ENCODE measurements at regions not wholly inside any gene's neighbourhood (a gene's known extent, or its start where the extent isn't known, plus 50 kb on each side); places are given as distances from the start of the nearest gene placed in this dataset.
"Not testable (repeated sequence)": the region's sequence is repeated elsewhere in the genome, so short reads cannot be mapped to it uniquely, and the experiment has no call there.

DNA sequence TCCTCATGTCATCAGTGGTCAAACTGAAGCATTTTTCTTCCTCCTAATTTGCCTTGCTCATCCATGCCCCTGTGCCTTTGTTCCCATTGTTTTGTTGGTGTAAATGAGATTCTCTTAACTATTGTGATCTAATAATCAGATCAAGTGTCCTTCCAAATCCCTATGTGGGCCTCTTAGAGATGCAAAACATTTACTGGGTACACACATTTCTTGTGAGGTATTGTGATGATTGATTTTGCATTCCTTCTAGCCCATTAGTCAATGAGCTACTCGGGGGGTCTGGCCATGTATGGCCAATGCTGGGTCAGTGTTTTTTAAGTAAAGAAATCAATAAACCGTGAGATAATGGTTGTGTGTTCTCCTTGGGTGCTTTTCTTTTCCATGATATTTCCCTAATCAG lies 580.4 kb downstream of the VGLL3 start:
- no peak overlapping the region for H3K4me3 ChIP-seq (ENCODE audit: low read length)
- no peak for DNase-seq (ENCODE audit: low read depth)
- TF ChIP-seq, protein P1, sequence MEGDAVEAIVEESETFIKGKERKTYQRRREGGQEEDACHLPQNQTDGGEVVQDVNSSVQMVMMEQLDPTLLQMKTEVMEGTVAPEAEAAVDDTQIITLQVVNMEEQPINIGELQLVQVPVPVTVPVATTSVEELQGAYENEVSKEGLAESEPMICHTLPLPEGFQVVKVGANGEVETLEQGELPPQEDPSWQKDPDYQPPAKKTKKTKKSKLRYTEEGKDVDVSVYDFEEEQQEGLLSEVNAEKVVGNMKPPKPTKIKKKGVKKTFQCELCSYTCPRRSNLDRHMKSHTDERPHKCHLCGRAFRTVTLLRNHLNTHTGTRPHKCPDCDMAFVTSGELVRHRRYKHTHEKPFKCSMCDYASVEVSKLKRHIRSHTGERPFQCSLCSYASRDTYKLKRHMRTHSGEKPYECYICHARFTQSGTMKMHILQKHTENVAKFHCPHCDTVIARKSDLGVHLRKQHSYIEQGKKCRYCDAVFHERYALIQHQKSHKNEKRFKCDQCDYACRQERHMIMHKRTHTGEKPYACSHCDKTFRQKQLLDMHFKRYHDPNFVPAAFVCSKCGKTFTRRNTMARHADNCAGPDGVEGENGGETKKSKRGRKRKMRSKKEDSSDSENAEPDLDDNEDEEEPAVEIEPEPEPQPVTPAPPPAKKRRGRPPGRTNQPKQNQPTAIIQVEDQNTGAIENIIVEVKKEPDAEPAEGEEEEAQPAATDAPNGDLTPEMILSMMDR (IDR thresholded peaks at IDR 0.05; ENCODE audit: insufficient read depth, low read depth, low read length, missing control alignments), result no peak

DNA sequence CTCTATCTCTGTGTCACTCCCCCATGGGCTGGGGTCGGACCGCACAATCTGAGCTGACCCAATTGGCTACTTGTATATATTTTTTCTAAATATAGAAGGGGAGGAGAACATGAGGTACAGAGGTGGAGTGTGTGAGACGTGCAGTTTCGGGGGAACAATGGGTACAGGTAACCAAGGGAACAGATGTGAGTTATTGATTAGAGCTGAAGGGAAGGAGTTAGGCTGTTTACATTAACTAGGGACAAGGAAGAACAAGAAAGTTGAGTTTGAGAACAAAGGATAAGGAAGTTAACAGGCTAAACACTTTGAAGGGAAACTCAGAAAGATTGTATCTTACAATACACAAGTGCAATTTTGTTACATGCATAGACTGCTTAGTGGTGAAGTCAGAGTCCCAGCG lies 601.2 kb downstream of the VGLL3 start:
- DNase-seq (ENCODE audit: low read depth); H3K4me3 ChIP-seq (ENCODE audit: low read length): not testable (repeated sequence)

DNA sequence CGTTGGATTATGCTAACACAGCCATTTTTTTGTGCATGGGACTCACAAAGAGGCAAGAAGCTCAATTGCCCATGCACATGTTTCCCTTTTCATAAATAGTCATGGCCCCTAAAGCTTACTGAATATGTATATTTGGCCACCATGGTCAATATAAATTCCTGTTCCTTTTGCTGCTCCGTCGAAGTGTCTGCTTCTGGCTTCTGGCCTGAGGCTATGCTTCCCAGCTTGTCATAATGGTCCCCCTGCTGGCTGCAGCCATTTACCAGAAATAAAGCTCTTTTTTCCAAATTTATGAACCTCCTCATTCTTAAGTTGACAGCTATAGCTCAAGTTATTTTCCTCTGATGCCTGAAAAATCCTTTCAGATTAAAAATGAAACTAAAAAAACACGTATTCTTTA lies 602.1 kb downstream of the VGLL3 start:
- H3K4me3 ChIP-seq (ENCODE audit: low read length), result no peak overlapping the region
- TF ChIP-seq, protein P1 (IDR thresholded peaks at IDR 0.05; ENCODE audit: insufficient read depth, low read depth, low read length, missing control alignments), result no peak
- DNase-seq (ENCODE audit: low read depth), result no peak

DNA sequence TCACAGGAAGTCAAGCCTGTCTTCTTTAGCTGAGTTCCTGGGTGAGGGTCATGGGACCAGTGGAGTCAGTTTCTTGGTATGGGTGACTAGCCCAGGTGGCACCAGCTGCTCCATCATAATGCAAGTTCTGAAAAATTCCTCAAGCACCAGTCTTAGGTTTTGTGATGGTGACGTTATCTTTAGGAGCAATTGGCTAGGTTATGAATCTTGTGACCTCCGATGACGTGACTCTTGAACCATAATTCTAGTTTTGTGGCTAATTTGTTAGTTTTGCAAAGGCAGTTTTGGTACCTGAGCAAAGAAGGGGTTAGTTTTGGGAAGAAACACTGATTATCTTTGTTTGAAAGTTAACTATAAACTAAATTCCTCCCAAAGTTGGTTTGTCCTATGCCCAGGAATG lies 608.4 kb downstream of the VGLL3 start:
- no peak for DNase-seq (ENCODE audit: low read depth)
- TF ChIP-seq, protein P1 (IDR thresholded peaks at IDR 0.05; ENCODE audit: insufficient read depth, low read depth, low read length, missing control alignments), result no peak
- no peak overlapping the region for H3K4me3 ChIP-seq (ENCODE audit: low read length)

DNA sequence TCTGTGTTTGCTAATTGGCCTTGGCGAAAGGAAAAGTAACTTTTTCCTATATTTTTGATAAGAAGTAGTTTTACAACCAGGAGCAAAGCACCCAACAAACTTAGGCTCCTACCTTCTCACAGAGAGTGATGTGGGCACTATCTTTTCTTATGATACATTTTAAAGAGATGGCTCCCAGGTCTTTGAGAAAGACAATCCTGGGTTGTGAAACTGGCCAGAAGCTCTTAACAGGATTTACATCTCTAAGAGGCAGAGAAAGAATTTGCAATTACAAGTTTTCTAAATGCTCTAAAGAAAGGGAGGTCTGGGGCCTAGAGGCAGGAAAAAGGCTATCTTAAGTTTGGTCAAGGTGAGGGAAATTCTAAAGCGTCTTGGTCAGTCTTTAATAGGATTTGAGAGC lies 609.7 kb downstream of the VGLL3 start:
- H3K4me3 ChIP-seq (ENCODE audit: low read length), result no peak overlapping the region

DNA sequence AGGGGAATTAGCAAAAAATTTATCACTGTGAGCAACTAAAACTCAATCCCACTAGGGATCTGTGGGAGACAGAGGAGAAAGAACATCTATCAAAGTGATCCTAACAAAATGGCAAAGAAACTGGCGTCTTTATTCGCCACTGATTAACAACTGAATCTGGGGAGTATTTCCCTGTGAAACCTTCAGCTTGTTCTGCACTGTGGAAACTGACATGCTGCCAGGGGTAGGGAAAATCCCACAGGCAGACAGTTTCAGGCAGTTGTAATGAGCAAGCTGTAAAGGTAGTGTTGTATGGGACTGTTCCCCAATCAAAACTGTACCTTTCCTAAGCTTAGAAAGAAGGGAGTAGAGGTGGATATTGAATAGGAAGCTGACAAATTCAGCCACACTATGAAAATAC lies 611.7 kb downstream of the VGLL3 start:
- TF ChIP-seq, protein P1 (IDR thresholded peaks at IDR 0.05; ENCODE audit: insufficient read depth, low read depth, low read length, missing control alignments), result no peak
- no peak for DNase-seq (ENCODE audit: low read depth)
- no peak overlapping the region for H3K4me3 ChIP-seq (ENCODE audit: low read length)

More for the DNA sequence above, 609.7 kb downstream of the VGLL3 start:
- TF ChIP-seq, protein P1 (IDR thresholded peaks at IDR 0.05; ENCODE audit: insufficient read depth, low read depth, low read length, missing control alignments), result no peak
- no peak for DNase-seq (ENCODE audit: low read depth)

DNA sequence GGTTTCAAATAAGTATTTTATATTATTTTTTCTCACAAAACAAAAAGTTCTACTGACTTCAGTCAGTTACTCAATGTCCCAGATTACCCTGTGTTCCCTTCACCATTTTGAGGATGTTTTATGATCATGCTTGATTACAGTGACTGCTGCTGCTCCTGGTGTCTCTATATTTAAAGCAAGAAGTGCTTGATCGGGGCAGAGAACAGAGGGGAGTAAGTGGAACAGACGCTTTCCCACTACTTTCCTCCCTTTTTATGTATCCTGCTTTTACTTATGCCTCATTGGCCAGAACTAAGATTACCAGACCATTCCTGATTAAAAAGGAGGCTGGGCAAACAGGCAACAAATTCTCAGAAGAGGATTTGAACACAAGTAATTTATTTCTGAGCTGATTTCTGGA lies 612.1 kb downstream of the VGLL3 start:
- TF ChIP-seq, protein P1 (IDR thresholded peaks at IDR 0.05; ENCODE audit: insufficient read depth, low read depth, low read length, missing control alignments), result no peak
- DNase-seq (ENCODE audit: low read depth), result no peak
- no peak overlapping the region for H3K4me3 ChIP-seq (ENCODE audit: low read length)

DNA sequence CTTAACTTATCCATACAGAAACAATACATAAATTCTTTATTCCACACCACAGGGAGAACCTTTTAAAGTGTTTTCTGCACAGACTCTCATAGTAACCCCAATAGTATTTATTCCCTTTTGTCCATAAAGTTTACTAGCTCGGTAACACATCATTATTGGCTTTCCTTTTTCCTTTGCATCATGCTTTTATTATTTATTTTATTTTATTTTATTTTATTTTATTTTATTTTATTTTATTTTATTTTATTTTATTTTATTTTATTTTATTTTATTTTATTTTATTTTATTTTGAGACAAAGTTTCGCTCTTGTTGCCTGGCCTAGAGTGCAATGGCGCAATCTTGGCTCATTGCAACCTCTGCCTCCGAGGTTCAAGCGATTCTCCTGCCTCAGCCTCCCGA lies 655.4 kb downstream of the VGLL3 start:
- H3K4me3 ChIP-seq (ENCODE audit: low read length); DNase-seq (ENCODE audit: low read depth): not testable (repeated sequence)
